ENCODE measurements at regions not wholly inside any gene's neighbourhood (a gene's known extent, or its start where the extent isn't known, plus 50 kb on each side); places are given as distances from the start of the nearest gene placed in this dataset.

DNA sequence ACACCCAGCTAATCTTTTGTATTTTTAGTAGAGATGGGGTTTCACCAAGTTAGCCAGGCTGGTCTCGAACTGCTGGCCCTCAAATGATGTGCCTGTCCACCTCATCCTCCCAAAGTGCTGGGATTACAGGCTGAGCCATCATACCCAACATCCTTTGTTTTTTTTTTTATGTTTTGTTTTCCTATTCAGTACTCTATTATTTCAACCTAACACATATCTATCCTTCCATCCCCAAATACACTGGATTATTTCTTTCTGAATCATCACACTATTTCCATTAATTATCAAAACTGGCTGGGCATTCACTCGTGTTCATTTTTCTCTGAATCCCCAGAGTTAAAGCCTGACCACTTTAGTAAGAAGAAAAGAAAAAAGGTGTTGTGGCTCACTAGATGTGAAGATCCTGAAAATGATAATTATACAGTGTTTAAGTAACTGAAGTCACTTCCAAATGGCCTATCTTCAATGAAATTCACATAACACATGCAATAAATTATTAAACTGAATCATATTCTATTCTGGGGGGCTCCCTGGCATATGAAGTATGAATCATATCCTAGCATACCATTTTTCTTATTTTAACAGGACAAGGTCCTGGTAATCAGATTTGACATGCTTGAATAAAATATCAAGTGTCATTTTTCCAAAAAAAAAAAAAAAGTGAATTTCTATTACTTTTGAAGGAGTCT, 1754.2 kb downstream of the BRINP3 start (continued):
- TF ChIP-seq, protein P1, sequence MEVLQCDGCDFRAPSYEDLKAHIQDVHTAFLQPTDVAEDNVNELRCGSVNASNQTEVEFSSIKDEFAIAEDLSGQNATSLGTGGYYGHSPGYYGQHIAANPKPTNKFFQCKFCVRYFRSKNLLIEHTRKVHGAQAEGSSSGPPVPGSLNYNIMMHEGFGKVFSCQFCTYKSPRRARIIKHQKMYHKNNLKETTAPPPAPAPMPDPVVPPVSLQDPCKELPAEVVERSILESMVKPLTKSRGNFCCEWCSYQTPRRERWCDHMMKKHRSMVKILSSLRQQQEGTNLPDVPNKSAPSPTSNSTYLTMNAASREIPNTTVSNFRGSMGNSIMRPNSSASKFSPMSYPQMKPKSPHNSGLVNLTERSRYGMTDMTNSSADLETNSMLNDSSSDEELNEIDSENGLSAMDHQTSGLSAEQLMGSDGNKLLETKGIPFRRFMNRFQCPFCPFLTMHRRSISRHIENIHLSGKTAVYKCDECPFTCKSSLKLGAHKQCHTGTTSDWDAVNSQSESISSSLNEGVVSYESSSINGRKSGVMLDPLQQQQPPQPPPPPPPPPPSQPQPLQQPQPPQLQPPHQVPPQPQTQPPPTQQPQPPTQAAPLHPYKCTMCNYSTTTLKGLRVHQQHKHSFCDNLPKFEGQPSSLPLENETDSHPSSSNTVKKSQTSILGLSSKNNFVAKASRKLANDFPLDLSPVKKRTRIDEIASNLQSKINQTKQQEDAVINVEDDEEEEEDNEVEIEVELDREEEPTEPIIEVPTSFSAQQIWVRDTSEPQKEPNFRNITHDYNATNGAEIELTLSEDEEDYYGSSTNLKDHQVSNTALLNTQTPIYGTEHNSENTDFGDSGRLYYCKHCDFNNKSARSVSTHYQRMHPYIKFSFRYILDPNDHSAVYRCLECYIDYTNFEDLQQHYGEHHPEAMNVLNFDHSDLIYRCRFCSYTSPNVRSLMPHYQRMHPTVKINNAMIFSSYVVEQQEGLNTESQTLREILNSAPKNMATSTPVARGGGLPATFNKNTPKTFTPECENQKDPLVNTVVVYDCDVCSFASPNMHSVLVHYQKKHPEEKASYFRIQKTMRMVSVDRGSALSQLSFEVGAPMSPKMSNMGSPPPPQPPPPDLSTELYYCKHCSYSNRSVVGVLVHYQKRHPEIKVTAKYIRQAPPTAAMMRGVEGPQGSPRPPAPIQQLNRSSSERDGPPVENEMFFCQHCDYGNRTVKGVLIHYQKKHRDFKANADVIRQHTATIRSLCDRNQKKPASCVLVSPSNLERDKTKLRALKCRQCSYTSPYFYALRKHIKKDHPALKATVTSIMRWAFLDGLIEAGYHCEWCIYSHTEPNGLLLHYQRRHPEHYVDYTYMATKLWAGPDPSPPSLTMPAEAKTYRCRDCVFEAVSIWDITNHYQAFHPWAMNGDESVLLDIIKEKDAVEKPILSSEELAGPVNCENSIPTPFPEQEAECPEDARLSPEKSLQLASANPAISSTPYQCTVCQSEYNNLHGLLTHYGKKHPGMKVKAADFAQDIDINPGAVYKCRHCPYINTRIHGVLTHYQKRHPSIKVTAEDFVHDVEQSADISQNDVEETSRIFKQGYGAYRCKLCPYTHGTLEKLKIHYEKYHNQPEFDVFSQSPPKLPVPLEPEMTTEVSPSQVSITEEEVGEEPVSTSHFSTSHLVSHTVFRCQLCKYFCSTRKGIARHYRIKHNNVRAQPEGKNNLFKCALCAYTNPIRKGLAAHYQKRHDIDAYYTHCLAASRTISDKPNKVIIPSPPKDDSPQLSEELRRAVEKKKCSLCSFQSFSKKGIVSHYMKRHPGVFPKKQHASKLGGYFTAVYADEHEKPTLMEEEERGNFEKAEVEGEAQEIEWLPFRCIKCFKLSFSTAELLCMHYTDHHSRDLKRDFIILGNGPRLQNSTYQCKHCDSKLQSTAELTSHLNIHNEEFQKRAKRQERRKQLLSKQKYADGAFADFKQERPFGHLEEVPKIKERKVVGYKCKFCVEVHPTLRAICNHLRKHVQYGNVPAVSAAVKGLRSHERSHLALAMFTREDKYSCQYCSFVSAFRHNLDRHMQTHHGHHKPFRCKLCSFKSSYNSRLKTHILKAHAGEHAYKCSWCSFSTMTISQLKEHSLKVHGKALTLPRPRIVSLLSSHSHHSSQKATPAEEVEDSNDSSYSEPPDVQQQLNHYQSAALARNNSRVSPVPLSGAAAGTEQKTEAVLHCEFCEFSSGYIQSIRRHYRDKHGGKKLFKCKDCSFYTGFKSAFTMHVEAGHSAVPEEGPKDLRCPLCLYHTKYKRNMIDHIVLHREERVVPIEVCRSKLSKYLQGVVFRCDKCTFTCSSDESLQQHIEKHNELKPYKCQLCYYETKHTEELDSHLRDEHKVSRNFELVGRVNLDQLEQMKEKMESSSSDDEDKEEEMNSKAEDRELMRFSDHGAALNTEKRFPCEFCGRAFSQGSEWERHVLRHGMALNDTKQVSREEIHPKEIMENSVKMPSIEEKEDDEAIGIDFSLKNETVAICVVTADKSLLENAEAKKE (CRISPR knock-in tag; IDR thresholded peaks at IDR 0.05), result no peak
- no peak for TF ChIP-seq ETS1 (IDR thresholded peaks at IDR 0.05)
- TF ChIP-seq ZNF114 (CRISPR knock-in tag; IDR thresholded peaks at IDR 0.05), result no peak
- no peak for TF ChIP-seq STAT1 (IDR thresholded peaks at IDR 0.05; ENCODE audit: unreplicated experiment)

DNA sequence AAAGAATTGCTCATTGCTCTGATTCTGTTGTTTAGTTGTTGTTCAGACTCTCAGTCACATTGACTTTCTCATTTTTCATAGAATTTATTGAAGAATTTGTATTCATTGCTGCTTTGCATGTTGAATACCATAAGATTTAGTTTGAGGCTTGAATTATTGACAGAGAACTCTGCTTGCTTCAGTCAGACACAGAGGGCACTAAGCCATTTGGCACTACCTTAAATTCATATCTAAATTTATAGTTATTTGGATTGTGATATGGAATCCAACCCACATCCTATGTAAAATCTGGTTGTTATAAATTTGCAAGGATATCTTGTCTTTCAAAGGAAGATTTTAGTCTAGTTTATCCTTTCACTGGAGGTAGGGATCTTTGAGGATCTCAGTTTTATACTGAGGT, 1748.6 kb downstream of the BRINP3 start:
- no peaks in the 10 kb centered on the region for H3F3A ChIP-seq (replicated peaks; ENCODE audit: low read depth)
- H3K9me3 Mint-ChIP-seq, result no peaks in the 10 kb centered on the region
- H3K9me2 ChIP-seq (ENCODE audit: insufficient read depth), result peaks cover 8% of the 10 kb centered on the region; the same call in 1 of the 2 replicates
- H3K27me3 Mint-ChIP-seq (ENCODE audit: insufficient read depth, low read depth, poor library complexity), result no peaks in the 10 kb centered on the region
- no peak overlapping the region for H2AFZ ChIP-seq
- H3K27ac ChIP-seq (ENCODE audit: low read depth), result no peak overlapping the region
- H4K20me1 ChIP-seq (replicated peaks; ENCODE audit: insufficient read depth), result no peaks in the 10 kb centered on the region
- TF ChIP-seq POLR2AphosphoS5 (IDR thresholded peaks at IDR 0.05; ENCODE audit: low read depth), result no peak
- no peaks in the 10 kb centered on the region for H3K79me2 ChIP-seq (replicated peaks; ENCODE audit: insufficient read depth)
- no peaks in the 10 kb centered on the region for H3K36me3 Mint-ChIP-seq (ENCODE audit: low read depth)
- no peak overlapping the region for H3K27ac Mint-ChIP-seq
- no peaks in the 10 kb centered on the region for H3K36me3 ChIP-seq (ENCODE audit: insufficient read depth)
- H3K27me3 ChIP-seq (ENCODE audit: insufficient read depth), result no peaks in the 10 kb centered on the region
- no peaks in the 10 kb centered on the region for H3K4me1 ChIP-seq (ENCODE audit: insufficient read depth)
- H3K4me3 ChIP-seq, result no peak overlapping the region
- H3K4me2 ChIP-seq, result no peak overlapping the region
- H3K4me1 Mint-ChIP-seq, result no peaks in the 10 kb centered on the region
- no peak overlapping the region for H3K4me3 Mint-ChIP-seq
- DNase-seq (ENCODE audit: low spot score), result no peak
- ATAC-seq, result no peak

Measured in GM23338 (cell line).